Naive thymus-derived CD4-positive, alpha-beta T cell (primary cell): ENCODE measurements at regions not wholly inside any gene's neighbourhood (a gene's known extent, or its start where the extent isn't known, plus 50 kb on each side); places are given as distances from the start of the nearest gene placed in this dataset.

Experiments used
- ATAC-seq: fragments of 150-1000 bp; cut with Tn5 transposase; 2 replicates; pipeline ENCODE4 v1.10.0; 2021; ENCODE audit warnings: mild to moderate bottlenecking, moderate library complexity
- CTCF ChIA-PET: fragments of 350-600 bp; sonication (Branson Sonifier 250); formaldehyde crosslinking; loops from one replicate; lab custom pipeline; 2021; ENCODE audit warnings: antibody characterized with exemption; lab: Charles Lee
- POLR2A ChIA-PET: fragments of 350-600 bp; sonication (Branson Sonifier 250); formaldehyde crosslinking; loops from one replicate; lab custom pipeline; 2021; ENCODE audit warnings: antibody characterized with exemption, inconsistent platforms; lab: Charles Lee
- DNase-seq, 9 donors: peaks; one replicate each; pipeline versions ENCODE4 v3.0.0 to v3.0.0-alpha.2; 2020 to 2022; ENCODE audit warnings: mixed read lengths in 1 of 9
- H3K27ac ChIP-seq: one replicate; pipeline ENCODE4 v1.7.0; 2013; ENCODE audit warnings: mild to moderate bottlenecking, low read depth, low read length, moderate library complexity
- H3K27me3 ChIP-seq, 2 donors: one replicate each; pipeline ENCODE4 v1.7.0; 2013; ENCODE audit warnings: low read length in 2 of 2, mild to moderate bottlenecking in 2 of 2, moderate library complexity in 2 of 2; ENCODE audit not compliant: control insufficient read depth in 2 of 2, insufficient read depth in 2 of 2
- H3K36me3 ChIP-seq, 3 experiments: 1 replicate in 2 of 3; 2 replicates in 1 of 3; pipeline ENCODE4 v1.7.0; 2013; ENCODE audit warnings: low read length in 3 of 3, mild to moderate bottlenecking in 3 of 3, moderate library complexity in 1 of 3; ENCODE audit not compliant: insufficient read depth in 3 of 3, control insufficient read depth in 2 of 3
- H3K4me1 ChIP-seq, 2 donors: one replicate each; pipeline ENCODE4 v1.7.0; 2013; ENCODE audit warnings: low read length in 2 of 2, mild to moderate bottlenecking in 2 of 2, moderate library complexity in 1 of 2; ENCODE audit not compliant: control insufficient read depth in 2 of 2, insufficient read depth in 2 of 2
- H3K4me3 ChIP-seq: 2 replicates; pipeline ENCODE4 v1.7.0; 2013; ENCODE audit warnings: mild to moderate bottlenecking, low read length
- H3K9me3 ChIP-seq, 3 experiments: 1 replicate in 2 of 3; 2 replicates in 1 of 3; pipeline ENCODE4 v1.7.0; 2013; ENCODE audit warnings: low read length in 3 of 3; ENCODE audit not compliant: control insufficient read depth in 2 of 3
- H3K27ac Mint-ChIP-seq, 9 donors: one replicate each; pipeline ENCODE4 v1.8.0; 2020 to 2022; ENCODE audit warnings: mixed read lengths in 9 of 9, mild to moderate bottlenecking in 8 of 9, moderate library complexity in 5 of 9, inconsistent platforms in 2 of 9
- H3K27me3 Mint-ChIP-seq, 5 donors: one replicate each; pipeline ENCODE4 v1.8.0; 2021 to 2022; ENCODE audit warnings: mixed read lengths in 5 of 5, mild to moderate bottlenecking in 1 of 5
- H3K36me3 Mint-ChIP-seq, 5 donors: one replicate each; pipeline ENCODE4 v1.8.0; 2020 to 2022; ENCODE audit warnings: mixed read lengths in 5 of 5, mild to moderate bottlenecking in 3 of 5, inconsistent platforms in 1 of 5
- H3K4me1 Mint-ChIP-seq, 7 donors: one replicate each; pipeline ENCODE4 v1.8.0; 2020 to 2022; ENCODE audit warnings: mixed read lengths in 7 of 7, mild to moderate bottlenecking in 3 of 7, inconsistent platforms in 1 of 7
- H3K4me3 Mint-ChIP-seq, 10 donors: one replicate each; pipeline ENCODE4 v1.8.0; 2020 to 2022; ENCODE audit warnings: mild to moderate bottlenecking in 10 of 10, mixed read lengths in 10 of 10, moderate library complexity in 6 of 10, inconsistent platforms in 2 of 10
- H3K9me3 Mint-ChIP-seq, 11 donors: one replicate each; pipeline ENCODE4 v1.8.0; 2020 to 2022; ENCODE audit warnings: mixed read lengths in 11 of 11, mild to moderate bottlenecking in 4 of 11, inconsistent platforms in 1 of 11, moderate library complexity in 1 of 11
- intact Hi-C, 2 donors: fragments of 100-400 bp; cut with micrococcal nuclease; formaldehyde crosslinking; loops; one replicate each; pipeline ENCODE4 v1.15.1; 2023

GRCh38 chrX:789096-789495, 158.5 kb downstream of the SHOX start:
- Histone ChIP-seq H3K36me3 (no peaks in the 10 kb centered on the region), H3K27ac (no peak overlapping the region), H3K4me1 (no peaks in the 10 kb centered on the region), H3K9me3 (no peaks in the 10 kb centered on the region), H3K4me3 (no peak overlapping the region), H3K27me3 (peaks cover 0 to 4% of the 10 kb centered on the region in 2 donors)
- H3K36me3 Mint-ChIP-seq = peaks cover 0 to 3% (median 0%) of the 10 kb centered on the region in 5 donors
- peaks cover 0 to 8% (median 0%) of the 10 kb centered on the region in 7 donors for H3K4me1 Mint-ChIP-seq
- no peak overlapping the region for H3K4me3 Mint-ChIP-seq
- ATAC-seq (no peak), DNase-seq (no peak)
- ChIA-PET POLR2A (no interaction called here), CTCF (no interaction called here)
- no peak overlapping the region for H3K27ac Mint-ChIP-seq
- H3K27me3 Mint-ChIP-seq = peaks cover 20 to 49% (median 43%) of the 10 kb centered on the region in 5 donors
- intact Hi-C loops = no loop called here
- peaks cover 0 to 14% (median 3%) of the 10 kb centered on the region in 11 donors for H3K9me3 Mint-ChIP-seq

DNA sequence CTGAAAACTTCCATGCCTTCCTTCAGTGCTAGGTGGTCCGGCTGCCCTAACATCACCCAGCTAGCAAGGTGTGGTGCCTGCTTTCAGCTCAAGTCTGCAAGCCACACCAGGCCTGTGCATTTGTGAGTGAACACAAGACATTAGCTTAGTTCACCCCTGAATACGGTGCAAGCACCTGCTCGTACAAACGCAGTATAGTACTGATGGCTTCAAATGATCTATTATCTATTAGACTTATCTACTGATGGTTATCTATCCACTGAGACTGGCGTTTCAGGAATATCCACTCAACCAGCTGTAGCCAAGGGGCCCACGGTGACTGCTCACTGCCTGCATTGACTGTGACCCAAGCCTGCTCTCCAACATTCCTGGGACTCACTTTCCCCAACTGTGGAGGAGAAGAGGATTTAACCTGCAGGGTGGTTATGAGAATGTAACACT, 155.9 kb downstream of the SHOX start:
- Histone ChIP-seq H3K4me1 (no peaks in the 10 kb centered on the region), H3K27ac (no peak overlapping the region), H3K9me3 (no peaks in the 10 kb centered on the region), H3K36me3 (no peaks in the 10 kb centered on the region), H3K27me3 (peaks cover 0 to 4% of the 10 kb centered on the region in 2 donors), H3K4me3 (no peak overlapping the region)
- peaks cover 17 to 42% (median 39%) of the 10 kb centered on the region in 5 donors for H3K27me3 Mint-ChIP-seq
- peaks cover 0 to 12% (median 0%) of the 10 kb centered on the region in 7 donors for H3K4me1 Mint-ChIP-seq
- no peak overlapping the region for H3K4me3 Mint-ChIP-seq
- ATAC-seq (no peak), DNase-seq (no peak)
- peaks cover 0 to 15% (median 2%) of the 10 kb centered on the region in 11 donors for H3K9me3 Mint-ChIP-seq
- ChIA-PET CTCF (no interaction called here), POLR2A (no interaction called here)
- no peak overlapping the region for H3K27ac Mint-ChIP-seq
- peaks cover 0 to 2% (median 0%) of the 10 kb centered on the region in 5 donors for H3K36me3 Mint-ChIP-seq
- intact Hi-C loops = no loop called here

GRCh38 chrX:784829-785228, 154.2 kb downstream of the SHOX start:
- Mint-ChIP-seq H3K4me1 (peaks cover 0 to 5% (median 0%) of the 10 kb centered on the region in 7 donors), H3K27me3 (peaks cover 3 to 31% (median 23%) of the 10 kb centered on the region in 5 donors), H3K9me3 (peaks cover 0 to 12% (median 2%) of the 10 kb centered on the region in 11 donors), H3K4me3 (no peak overlapping the region), H3K27ac (no peak overlapping the region), H3K36me3 (no peaks in the 10 kb centered on the region)
- Histone ChIP-seq H3K9me3 (no peaks in the 10 kb centered on the region), H3K36me3 (no peaks in the 10 kb centered on the region), H3K27me3 (no peaks in the 10 kb centered on the region), H3K4me3 (no peak overlapping the region), H3K4me1 (no peaks in the 10 kb centered on the region), H3K27ac (no peak overlapping the region)
- CTCF ChIA-PET = no interaction called here
- DNase-seq = no peak
- intact Hi-C loops = no loop called here
- POLR2A ChIA-PET = no interaction called here
- ATAC-seq = no peak

GRCh38 chrX:781224-782204, 150.9 kb downstream of the SHOX start:
- intact Hi-C loops = no loop called here

DNA sequence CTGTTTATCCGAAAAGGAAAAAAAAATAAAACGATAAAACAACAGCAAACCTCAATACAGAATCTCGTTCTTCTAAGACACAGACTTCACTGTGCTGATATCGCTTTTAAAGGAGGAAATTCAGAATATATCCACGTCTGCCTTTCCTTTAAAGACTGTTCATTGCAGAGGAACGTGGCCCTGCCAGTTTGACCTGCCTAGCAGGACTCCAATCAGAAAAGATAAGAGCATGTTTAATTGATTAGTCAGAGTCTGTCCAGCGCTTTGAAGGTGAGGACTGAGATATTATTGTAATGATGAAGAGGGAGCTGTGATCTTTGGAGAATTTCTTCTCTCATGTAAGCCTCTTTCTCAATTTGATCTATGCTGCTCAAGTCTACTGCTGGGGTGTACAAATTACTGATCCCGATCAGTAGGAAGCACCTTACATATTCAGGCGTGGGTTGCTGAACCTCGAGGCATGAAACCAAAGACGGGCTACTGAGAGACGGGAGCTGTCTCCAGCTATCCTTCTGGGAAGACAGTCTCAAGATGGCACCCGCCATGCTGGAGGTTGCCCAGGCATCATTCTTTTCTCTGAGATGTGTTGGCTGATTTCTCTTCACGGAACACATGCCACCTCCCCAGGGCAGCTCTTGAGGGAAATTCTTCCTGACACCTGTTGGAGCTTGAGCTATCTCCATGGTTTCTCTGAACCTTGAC, 146.1 kb downstream of the SHOX start:
- ATAC-seq = no peak
- intact Hi-C loops = no loop called here

More at GRCh38 chrX:781224-782204, 150.9 kb downstream of the SHOX start:
- Mint-ChIP-seq H3K4me1 (peaks cover 0 to 4% (median 0%) of the 10 kb centered on the region in 7 donors), H3K9me3 (peaks cover 0 to 11% (median 2%) of the 10 kb centered on the region in 11 donors), H3K27me3 (peaks cover 0 to 20% (median 13%) of the 10 kb centered on the region in 5 donors), H3K36me3 (no peaks in the 10 kb centered on the region), H3K27ac (peak overlapping the region in 1 of 9 donors; percentile 38), H3K4me3 (peak overlapping the region in 1 of 10 donors; percentile 25)
- no peaks in the 10 kb centered on the region for H3K36me3 ChIP-seq
- no peak overlapping the region for H3K27ac ChIP-seq
- ChIA-PET CTCF (no interaction called here), POLR2A (no interaction called here)
- no peaks in the 10 kb centered on the region for H3K9me3 ChIP-seq
- no peaks in the 10 kb centered on the region for H3K4me1 ChIP-seq
- H3K27me3 ChIP-seq = no peaks in the 10 kb centered on the region
- DNase-seq (peak in 1 of 9 donors; percentile 5), ATAC-seq (no peak)
- H3K4me3 ChIP-seq = no peak overlapping the region

GRCh38 chrX:776061-776460, 145.5 kb downstream of the SHOX start:
- CTCF ChIA-PET = no interaction called here
- H3K4me3 Mint-ChIP-seq = no peak overlapping the region
- no peak overlapping the region for H3K27ac Mint-ChIP-seq

More for the DNA sequence above, 146.1 kb downstream of the SHOX start:
- peaks cover 0 to 12% (median 3%) of the 10 kb centered on the region in 5 donors for H3K27me3 Mint-ChIP-seq
- H3K4me3 ChIP-seq = no peak overlapping the region
- no peaks in the 10 kb centered on the region for H3K36me3 Mint-ChIP-seq
- H3K27ac ChIP-seq = no peak overlapping the region
- H3K4me1 Mint-ChIP-seq = peaks cover 0 to 3% (median 0%) of the 10 kb centered on the region in 7 donors
- no peak for DNase-seq
- no peaks in the 10 kb centered on the region for H3K36me3 ChIP-seq
- POLR2A ChIA-PET = no interaction called here
- no peak overlapping the region for H3K27ac Mint-ChIP-seq
- H3K9me3 ChIP-seq = no peaks in the 10 kb centered on the region
- H3K27me3 ChIP-seq = no peaks in the 10 kb centered on the region
- no peak overlapping the region for H3K4me3 Mint-ChIP-seq
- peaks cover 0 to 9% (median 2%) of the 10 kb centered on the region in 11 donors for H3K9me3 Mint-ChIP-seq
- H3K4me1 ChIP-seq = no peaks in the 10 kb centered on the region
- CTCF ChIA-PET = no interaction called here

More at GRCh38 chrX:776061-776460, 145.5 kb downstream of the SHOX start:
- intact Hi-C loops = no loop called here
- POLR2A ChIA-PET = no interaction called here
- DNase-seq (no peak), ATAC-seq (no peak)
- Histone ChIP-seq H3K27me3 (no peaks in the 10 kb centered on the region), H3K27ac (no peak overlapping the region), H3K4me1 (no peaks in the 10 kb centered on the region), H3K9me3 (no peaks in the 10 kb centered on the region), H3K4me3 (no peak overlapping the region), H3K36me3 (no peaks in the 10 kb centered on the region)
- peaks cover 0 to 18% (median 0%) of the 10 kb centered on the region in 5 donors for H3K27me3 Mint-ChIP-seq
- no peaks in the 10 kb centered on the region for H3K36me3 Mint-ChIP-seq
- peaks cover 0 to 12% (median 3%) of the 10 kb centered on the region in 11 donors for H3K9me3 Mint-ChIP-seq
- no peaks in the 10 kb centered on the region for H3K4me1 Mint-ChIP-seq
